ENCODE measurements at regions not wholly inside any gene's neighbourhood (a gene's known extent, or its start where the extent isn't known, plus 50 kb on each side); places are given as distances from the start of the nearest gene placed in this dataset.

DNA sequence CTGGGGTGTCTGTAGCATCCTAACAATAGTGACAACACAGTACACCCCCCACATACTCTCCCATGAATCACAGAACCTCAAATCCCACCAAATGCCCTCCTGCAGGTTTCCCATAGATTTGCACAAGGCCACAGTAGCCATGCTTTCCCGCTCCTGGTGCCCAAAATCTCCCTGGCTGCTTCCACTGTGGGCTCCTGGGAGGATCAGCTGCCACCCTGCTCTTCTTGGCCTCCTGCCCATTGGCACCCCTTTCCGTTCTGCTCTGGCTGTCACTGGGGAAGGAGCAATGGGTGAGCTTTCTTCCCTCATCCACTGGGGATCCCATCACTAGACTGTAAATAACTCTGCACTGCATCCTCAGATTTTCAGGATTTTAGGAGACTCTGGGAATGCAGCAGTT, 92.1 kb upstream of the SLC24A5 start:
- peak overlapping the region; percentile 56; the same call in 1 of the 2 replicates for H3K27ac ChIP-seq
- TF ChIP-seq, protein P1, sequence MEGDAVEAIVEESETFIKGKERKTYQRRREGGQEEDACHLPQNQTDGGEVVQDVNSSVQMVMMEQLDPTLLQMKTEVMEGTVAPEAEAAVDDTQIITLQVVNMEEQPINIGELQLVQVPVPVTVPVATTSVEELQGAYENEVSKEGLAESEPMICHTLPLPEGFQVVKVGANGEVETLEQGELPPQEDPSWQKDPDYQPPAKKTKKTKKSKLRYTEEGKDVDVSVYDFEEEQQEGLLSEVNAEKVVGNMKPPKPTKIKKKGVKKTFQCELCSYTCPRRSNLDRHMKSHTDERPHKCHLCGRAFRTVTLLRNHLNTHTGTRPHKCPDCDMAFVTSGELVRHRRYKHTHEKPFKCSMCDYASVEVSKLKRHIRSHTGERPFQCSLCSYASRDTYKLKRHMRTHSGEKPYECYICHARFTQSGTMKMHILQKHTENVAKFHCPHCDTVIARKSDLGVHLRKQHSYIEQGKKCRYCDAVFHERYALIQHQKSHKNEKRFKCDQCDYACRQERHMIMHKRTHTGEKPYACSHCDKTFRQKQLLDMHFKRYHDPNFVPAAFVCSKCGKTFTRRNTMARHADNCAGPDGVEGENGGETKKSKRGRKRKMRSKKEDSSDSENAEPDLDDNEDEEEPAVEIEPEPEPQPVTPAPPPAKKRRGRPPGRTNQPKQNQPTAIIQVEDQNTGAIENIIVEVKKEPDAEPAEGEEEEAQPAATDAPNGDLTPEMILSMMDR (conservative IDR thresholded peaks at IDR 0.05) = no peak

DNA sequence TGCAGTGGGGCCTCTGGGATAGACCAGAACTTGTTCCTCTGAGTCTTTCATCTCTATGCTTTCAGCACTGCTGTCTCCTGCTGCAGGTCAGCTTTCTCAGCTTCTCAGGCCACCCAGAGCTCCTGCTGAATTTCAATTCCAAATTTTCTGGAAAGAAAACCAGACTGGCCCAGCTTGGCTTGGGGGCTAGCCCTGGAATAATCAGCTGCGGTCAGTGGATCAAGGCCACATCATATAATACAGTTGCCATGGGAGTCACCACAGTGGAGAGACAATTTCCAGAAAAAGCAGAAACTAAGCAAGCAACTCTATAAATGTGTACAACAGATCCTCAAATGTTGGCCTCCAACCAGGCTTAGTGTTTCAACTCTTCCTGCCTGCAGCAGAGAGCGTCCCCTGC, 91.1 kb upstream of the SLC24A5 start:
- TF ChIP-seq, protein P1 (conservative IDR thresholded peaks at IDR 0.05) = no peak
- H3K27ac ChIP-seq = no peak overlapping the region; the same call in 1 of the 2 replicates

DNA sequence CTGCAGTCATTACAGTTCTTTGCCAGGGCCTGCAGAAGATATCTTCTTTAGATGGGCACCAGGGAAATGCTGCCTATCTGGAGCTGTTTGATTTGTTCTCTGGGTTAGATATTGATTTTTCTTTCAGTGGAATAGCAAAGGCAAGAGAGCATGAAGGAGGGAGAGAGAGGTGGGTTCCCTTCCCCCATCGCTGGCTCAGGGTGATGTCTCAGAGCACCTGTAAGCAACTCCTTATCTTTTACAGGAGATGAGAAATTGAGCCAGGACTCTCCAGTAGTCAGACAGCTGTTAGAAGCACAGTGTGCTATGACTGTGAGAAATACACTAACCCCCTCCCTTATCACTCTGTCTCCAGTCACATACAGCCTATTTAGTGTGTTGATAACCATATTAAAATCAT, 89.3 kb upstream of the SLC24A5 start:
- H3K27ac ChIP-seq = no peak overlapping the region
- TF ChIP-seq, protein P1 (conservative IDR thresholded peaks at IDR 0.05) = no peak

DNA sequence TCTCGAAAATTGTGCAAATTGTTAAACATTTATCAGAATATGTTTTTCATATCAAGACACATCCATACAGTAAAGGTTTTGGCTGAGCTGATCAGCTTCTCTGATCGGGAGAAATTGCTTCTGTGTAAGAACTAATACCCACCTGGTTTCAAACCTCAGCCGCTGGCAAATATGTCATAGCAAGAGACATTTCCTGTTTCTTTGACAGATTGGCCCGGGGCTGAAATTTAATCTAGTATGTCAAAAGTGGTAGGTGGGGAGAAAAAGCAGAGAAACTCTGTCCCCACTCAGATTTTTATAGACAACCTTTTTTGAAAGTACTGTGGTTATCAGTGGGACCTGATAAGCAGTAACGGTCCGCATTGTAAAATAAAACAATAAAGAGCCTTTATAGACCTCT, 88.8 kb upstream of the SLC24A5 start:
- TF ChIP-seq, protein P1 (conservative IDR thresholded peaks at IDR 0.05) = no peak

DNA sequence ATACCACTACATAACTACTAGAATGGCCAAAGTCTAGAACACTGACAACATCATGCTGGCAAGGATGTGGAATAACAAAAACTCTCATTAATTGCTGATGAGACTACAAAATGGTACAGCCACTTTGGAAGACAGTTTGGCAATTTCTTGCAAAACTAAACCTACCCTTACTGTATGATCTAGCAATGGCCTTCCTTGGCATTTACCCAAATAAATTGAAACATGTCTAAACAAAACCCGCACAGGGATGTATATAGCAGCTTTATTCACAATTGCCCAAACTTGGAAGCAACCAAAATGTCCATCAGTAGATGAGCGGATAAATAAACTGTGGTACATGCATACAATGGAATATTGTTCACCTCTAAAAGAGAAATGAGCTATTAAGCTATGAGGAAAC, 87.9 kb upstream of the SLC24A5 start:
- no peak overlapping the region for H3K27ac ChIP-seq
- TF ChIP-seq, protein P1 (conservative IDR thresholded peaks at IDR 0.05) = no peak

More for the DNA sequence above, 88.8 kb upstream of the SLC24A5 start:
- no peak overlapping the region for H3K27ac ChIP-seq

DNA sequence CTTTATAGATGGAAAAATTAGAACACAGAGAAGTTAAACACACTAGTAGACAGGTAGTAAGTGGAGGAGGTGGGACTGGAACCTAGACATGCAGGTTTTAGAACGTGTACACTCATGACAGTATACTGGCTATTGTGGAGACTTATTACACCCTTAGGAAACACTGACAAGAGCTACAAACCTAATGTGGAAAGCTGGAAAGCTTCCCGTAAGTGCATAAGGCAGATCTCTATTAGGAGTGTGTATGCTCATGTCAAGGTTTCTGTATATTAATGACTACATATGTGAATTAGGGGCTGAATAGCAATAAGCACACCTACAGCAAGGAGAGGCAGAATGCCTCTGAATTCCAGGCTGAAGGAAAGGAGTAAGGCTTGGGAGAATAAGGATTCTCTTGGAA, 82.6 kb upstream of the SLC24A5 start:
- H3K27ac ChIP-seq = no peak overlapping the region
- TF ChIP-seq, protein P1 (conservative IDR thresholded peaks at IDR 0.05) = no peak

DNA sequence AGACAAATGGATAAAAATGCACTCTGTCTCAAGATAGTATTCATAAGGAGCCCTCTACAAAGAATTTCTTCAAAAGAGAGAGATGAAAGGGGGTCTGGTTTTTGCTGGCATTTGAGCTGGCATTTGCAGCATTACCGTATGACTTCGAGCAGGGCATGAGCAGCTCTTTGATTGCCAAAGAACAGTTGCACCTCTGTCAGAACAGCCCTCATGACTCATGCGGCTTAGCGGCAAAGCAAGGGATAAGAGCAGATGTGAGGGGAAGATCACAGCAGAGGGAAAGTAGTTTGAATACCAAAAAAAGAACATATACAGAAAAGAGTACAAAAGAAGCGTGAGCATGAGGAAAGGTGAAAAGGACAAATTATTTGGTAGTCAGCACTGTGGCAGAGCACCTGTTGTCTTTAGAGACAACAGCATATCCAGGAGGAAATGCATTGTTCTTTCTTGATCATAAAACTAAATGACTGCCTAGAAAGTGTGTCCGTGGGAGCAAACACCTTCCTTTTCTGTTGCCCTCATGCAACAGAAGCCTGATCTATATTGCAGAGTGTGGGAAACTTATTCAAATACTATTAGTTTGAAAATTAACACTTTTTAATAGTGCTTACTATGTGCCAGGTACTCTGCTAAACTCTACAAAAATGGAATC, 80.5 kb upstream of the SLC24A5 start:
- TF ChIP-seq, protein P1 (conservative IDR thresholded peaks at IDR 0.05) = no peak
- no peak overlapping the region for H3K27ac ChIP-seq

Measured in VCaP (cell line).